Inflammatory macrophage treated with lipopolysaccharide for 4 hours (primary cell): ENCODE measurements at regions not wholly inside any gene's neighbourhood (a gene's known extent, or its start where the extent isn't known, plus 50 kb on each side); places are given as distances from the start of the nearest gene placed in this dataset.
"Not testable (repeated sequence)": the region's sequence is repeated elsewhere in the genome, so short reads cannot be mapped to it uniquely, and the experiment has no call there.

Experiments
- DNase-seq: peaks from one replicate; pipeline ENCODE4 v3.0.0-alpha.2; 2020

DNA sequence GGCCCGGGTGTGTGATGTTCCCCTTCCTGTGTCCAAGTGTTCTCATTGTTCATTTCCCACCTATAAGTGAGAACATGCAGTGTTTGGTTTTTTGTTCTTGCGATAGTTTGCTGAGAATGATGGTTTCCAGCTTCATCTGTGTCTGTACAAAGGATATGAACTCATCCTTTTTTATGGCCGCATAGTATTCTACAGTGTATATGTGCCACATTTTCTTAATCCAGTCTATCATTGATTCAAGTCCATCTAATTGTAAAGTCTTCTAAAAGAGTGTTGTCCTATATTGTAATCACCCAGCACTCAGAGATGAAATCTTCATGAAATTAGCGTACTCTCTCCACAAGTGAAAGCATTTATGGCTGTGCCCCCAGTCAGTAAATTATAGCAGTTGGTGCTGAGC is 1096.6 kb downstream of the UQCRFS1 start:
- not testable (repeated sequence) for DNase-seq

DNA sequence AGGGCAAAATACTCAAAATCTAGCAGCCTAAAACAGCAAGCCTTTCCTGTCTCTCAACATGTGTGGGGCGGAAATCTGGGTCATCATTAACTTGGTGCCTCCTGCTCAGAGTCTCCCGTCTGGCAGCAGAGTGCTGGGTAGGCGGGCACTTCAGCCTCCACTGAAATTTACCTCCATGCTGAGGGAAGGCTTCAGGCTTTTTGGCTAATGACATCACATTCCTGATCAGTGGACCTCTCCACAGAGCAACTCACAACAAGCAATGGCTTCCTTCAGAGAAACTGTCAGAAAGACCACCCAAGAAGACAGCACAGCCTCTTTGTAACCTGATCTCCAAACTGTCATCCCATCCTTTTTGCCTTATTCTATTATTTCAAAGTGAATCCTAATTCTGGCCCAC is 1109.0 kb downstream of the UQCRFS1 start:
- DNase-seq, result no peak

DNA sequence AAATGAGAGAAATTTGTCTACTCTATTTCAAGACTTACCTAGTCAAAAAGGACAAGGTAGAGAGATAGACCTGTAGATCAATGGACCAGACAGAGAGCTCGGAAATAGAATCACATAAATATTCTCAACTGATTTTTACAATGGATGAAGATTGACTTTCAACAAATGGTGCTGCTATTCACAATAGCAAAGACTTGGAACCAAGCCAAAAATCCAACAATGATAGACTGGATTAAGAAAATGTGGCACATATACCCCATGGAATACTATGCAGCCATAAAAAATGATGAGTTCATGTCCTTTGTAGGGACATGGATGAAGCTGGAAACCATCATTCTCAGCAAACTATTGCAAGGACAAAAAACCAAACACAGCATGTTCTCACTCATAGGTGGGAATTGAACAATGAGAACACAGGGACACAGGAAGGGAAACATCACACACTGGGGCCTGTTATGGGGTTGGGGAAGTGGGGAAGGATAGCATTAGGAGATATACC is 1128.2 kb downstream of the UQCRFS1 start:
- not testable (repeated sequence) for DNase-seq

DNA sequence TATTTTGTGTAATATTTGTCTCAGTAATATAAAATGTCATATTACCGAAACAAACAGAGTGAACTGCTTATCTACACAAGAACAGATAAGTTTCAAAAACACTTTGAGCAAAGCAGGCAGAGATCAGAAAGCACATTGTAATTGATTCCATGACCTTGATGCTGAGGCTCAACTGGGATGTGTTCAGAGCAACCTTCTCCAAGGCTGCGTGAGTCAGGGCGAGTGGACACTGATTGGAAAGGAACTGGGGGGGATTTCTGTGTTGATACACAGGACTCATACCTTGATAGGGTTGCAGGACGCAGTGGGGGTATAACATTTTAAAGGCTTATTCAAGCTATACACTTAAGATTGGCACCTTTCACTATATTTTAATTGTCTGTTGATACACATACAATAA is 1136.3 kb downstream of the UQCRFS1 start:
- DNase-seq, result no peak

DNA sequence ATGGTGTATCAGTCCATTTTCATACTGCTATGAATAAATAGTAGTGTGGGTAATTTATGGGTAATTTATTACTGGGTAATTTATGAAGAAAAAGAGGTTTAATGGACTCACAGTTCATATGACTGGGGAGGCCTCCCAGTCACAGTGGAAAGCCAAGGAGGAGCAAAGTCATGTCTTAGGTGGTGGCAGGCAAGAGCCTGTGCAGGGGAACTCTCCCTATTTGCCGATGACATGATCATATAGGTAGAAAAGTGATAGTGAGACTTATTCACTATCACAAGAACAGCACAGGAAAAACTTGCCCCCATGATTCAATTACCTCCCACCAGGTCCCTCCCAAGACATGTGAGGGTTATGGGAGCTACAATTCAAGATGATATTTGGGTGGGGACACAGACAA is 1137.7 kb downstream of the UQCRFS1 start:
- no peak for DNase-seq

DNA sequence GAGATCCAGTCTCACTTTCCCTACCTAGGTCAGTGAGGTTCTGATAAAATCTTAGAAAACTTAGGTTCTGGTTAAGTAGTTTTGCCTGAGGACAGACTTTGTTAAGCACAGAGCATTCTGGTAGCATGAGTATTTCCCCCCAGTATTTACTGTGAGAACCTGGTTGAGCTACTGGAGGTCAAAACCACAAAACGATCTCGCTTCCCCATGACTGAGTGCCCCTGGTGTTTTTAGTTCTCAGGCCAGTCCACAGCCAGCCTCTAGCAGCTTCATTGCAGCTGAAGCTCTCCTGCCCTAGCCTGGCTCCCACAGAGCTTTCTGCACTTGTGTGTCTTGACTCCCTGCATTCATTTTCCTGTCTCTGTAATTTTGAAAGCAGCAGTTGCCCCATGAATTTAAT is 1138.2 kb downstream of the UQCRFS1 start:
- DNase-seq, result no peak

DNA sequence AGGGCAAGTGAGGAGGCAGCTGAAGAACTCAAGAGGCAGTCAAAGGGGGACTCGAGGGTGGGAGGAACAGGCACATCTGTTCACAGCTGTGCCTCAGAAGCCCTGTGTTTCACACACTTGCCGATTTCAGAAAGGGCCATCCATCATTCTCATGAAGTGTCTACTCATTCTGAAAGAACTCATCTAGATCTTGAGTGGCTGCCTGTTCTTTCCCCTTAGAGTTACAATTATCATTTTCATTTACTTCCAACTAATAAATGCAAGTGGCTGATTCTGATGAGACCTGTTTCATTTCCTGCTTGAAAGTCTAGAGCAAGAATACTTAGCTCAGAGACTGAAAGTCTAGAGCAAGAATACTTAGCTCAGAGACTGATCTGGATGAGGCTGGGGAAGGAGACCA is 1145.1 kb downstream of the UQCRFS1 start:
- no peak for DNase-seq

DNA sequence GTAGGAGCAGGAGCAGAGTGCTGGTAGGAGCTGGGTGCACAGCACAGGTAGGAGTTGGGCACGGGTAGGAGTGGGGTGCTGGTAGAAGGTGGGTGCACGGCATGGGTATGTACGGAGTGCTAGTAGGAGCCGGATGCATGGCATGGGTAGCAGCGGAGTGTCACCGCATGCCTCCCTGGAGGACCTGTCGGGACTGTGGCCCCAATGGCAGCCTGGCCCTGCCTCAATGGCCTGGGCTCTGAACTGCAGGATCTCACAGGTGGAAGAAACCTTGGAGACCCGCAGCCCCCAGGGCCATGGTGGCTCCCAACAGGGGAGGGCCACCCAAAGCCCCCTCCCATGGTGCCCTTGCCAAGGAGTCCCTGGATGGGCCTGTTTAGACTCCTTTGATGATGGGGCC is 1146.0 kb downstream of the UQCRFS1 start:
- no peak for DNase-seq

DNA sequence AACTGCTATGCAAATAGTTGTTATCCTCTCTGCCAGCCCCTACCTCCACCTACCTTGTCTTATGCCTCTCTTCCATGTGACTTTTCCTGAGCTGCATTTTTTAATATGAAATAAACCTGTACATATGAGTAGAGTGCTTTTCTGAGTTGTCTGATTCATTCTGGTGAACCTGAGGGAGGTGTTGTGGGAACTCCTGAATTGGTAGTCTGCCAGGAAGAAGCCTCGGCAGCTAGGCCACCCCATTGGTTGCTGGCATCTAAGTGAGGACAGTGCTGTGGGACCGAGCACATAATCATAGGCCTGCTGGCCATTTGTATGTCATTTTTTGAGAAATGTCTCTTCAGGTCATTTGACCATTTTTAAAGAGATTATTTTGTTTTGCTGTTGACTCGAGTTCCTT is 1146.8 kb downstream of the UQCRFS1 start:
- DNase-seq, result no peak

DNA sequence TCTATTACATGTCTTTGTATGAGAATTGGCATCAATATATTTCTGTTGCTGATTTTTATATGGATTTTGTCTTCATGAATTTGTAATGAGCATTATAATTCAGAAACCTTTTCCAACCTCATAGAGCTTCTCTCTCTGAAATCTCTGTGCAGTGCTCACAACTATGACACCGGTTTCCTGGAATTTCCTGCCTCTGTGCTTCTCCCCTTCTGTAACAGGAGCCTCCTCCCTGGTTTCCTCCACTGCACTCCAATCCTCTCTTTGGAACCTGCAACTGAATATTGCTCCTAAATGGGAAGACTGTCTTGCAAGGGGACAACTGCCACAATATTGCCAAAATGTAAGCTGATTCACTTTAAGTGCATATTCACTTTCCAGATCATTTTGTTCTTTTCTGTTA is 1147.9 kb downstream of the UQCRFS1 start:
- no peak for DNase-seq

DNA sequence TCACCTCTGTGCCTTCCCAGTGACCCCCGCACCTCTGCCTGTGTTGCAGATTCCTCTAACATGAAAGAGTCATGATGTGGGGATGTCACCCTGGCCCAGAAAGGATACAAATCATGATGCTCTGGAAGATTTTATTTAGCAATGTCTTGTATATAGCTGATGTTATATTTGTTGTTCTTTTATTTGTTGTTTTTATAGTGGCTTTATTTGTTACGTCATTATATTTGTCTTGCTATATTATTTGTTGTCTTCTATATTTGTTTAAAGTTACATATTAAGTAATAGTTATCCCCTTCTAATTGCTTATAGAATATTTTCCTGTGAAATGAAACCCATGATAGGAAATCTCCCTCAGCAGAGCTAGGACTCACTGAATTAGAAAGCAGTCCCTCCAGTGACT is 1149.2 kb downstream of the UQCRFS1 start:
- DNase-seq, result no peak

DNA sequence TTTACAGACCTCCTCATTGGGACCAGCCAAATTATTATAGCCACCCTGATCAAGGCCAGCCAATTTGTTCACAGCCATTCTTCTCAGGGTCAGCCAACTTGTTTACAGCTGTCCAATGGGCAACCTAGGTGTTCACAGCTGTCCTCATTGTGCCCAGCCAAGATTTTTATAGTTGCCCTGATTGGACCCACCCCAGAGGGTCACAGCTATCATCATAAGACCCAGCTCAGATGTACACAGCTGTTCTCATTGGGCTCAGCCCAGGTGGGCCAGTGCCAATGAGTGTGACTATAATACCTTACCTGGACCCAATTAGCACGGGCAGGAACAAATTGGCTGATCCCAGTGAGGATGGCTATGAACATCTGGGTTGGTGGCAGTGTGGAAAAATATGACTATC is 1151.8 kb downstream of the UQCRFS1 start:
- DNase-seq, result no peak

DNA sequence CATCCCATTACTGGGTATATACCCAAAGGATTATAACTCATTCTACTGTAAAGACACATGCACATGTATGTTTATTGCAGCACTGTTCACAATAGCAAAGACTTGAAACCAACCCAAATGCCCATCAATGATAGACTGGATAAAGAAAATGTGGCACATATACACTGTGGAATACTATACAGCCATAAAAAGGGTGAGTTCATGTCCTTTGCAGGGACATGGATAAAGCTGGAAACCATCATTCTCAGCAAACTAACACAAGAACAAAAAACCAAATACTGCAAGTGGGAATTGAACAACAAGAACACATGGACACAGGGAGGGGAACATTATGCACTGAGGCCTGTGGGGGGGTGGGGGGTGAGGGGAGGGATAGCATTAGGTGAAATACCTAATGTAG is 1155.9 kb downstream of the UQCRFS1 start:
- not testable (repeated sequence) for DNase-seq

DNA sequence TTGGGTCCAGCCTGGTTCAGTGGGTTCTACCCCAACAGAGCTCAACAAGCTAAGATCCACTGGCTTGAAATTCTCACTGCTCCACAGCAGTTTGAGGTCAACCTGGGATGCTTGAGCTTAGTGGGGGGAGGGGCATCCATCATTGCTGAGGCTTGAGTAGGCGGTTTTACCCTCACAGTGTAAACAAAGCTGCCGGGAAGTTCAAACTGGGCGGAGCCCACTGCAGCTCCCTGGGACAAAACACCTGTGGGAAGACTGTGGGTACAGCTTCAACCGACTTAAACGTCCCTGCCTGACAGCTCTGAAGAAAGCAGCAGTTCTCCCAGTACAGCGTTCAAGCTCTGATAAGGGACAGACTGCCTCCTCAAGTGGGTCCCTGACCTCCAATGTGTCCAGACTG is 1161.9 kb downstream of the UQCRFS1 start:
- DNase-seq, result no peak

DNA sequence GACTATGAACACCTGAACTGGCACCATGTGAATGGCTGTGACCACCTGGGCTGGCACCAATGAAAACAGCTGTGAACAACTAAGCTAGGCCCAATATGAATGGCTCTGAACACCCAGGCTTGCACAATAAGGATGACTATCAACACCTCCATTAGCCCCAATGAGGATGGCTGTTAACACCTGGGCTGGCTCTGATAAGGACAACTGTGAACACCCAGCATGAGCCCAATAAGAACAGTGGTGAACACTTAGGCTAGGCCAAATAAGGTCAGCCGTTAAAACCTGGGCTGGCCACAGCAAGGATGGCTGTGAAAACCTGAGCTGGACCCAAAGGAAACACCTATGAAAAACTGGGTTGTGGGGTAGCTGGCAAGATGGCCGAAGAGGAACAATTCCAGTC is 1163.1 kb downstream of the UQCRFS1 start:
- DNase-seq, result no peak

DNA sequence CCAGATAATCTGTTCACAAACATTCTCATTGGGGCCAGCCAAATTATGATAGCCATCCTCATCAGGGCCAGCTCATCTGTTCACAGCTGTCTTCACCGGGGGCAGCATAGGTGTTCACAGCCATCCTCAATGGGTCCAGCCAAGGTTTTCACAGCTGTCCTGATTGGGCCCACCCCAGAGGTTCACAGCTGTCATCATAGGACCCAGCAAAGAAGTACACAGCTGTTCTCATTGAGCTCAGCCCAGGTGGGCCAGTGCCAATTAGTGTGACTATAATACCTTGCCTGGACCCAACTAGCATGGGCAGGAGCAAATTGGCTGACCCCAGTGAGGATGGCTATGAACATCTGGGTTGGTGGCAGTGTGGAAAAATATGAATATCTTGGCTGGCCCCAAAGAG is 1166.0 kb downstream of the UQCRFS1 start:
- no peak for DNase-seq

DNA sequence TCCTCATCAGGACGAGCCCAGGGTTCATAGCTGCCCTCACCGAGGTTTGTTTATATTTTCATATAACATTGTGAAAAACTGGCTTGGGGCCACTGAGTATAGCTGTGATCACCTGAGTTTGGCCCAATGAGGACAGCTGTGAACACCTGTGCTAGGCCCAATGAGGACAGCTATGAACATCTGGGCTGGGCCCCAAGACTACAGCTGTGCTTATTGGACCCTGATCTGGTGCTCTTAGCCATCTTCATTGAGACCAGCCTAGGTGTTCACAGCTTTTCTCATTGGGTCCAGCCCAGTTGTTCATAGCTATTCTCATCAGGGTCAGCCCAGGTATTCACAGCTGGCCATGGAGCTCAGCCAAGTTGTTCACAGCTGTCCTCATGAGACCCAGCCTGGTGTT is 1167.3 kb downstream of the UQCRFS1 start:
- no peak for DNase-seq

DNA sequence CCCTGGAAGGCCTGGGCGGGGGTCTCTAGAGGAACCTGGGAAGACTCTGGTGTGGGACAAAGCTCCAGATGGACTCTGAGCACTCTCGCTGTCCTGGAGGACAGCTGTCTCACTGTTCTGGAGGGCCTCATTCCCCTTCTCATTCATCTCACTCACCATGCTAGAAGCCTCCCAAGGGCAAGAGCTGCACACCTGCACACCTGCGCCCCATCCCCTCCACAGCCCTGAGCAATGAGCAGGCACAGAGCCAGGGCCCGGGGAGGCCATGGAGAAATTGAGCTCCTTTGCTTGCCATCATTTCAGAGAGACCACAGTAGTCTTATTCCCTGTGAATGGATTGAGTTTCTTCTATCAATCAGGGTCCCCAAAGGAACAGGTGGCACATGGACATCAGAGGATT is 1168.5 kb downstream of the UQCRFS1 start:
- no peak for DNase-seq

DNA sequence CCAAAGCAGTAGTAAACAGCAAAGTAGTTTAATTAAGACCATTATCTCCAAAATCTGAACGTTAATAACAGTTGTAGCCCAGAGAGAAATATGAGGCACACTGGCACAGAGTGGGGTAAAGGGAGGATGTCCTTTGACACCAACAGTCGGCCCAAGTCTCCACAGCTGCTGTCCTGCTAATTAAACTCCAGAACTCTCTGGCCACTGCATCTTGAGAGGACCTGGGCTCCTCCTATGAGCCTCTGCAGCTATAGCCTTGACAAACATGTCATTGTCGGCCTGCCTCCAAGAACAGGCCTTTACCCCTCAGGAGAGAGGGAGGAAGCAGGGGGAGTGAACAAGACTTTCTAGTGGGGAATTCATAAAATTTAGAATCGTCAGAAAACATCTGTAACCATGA is 1170.4 kb downstream of the UQCRFS1 start:
- DNase-seq, result no peak

DNA sequence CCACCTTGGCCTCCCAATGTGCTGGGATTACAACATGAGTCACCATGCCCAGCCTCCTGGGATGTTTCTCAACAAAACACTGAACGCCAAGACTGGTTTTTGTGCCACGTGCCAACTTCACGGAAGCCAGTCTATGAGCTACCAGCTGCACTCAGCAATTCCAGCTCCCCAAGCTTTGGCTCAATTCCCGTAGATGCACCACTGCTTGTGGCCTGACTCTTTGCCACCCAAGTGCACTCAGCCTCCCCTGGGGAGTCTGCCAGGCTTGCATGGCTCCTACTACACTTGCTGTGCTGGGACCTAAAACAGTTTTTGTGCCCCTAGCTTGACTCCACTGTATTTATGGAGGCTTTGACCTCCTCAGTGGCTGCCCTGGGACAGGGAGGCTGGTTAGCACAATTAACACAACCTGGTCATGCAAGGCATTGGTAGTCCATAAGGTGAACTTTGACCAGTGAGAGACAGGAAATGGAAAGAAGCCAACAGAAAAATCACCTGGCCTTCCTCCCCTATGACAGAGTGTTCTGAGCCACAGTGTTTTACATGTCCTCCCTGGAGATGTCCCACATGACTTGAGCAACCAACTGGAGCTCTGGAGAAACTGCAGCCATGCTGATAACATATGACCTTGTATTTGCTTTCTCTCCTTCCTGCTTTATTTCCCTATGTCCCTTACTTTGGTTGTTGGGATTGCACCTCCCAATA is 1173.1 kb downstream of the UQCRFS1 start:
- DNase-seq, result no peak

DNA sequence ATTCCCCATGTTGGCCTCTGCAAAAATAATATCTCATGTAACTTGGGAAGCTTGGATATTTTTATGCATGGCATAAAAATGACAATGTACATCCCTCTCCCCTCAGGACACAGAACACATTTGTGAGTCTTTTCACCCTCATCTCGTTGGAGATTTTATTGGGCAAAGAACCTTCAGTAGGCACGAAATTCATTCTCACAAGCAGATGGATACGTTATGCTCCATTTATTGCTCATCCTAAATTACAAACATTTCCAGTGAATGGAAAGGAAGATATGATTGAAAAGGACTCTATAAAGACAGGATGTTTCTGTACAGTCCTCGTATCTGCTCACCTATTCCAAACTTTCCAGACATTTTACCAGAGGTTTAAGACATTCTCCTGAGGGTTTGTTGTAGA is 1175.8 kb downstream of the UQCRFS1 start:
- no peak for DNase-seq

DNA sequence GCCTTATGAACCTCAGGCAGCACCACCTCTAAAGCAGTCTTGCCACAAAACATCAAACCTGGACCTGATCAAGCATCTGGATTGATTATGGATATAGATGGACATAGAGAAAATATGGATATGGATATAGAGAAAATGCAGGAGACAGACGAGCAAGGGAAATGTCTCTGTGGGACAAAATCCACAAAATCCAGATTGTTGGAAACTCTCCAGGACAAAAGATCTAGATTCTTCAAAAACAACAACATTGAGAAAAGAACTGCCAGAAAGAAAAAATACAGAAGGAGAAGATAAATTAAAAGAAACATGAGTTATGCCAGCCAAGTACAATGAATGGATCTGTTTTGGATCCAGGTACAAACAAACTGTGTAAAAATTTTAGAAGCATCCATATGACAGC is 1176.5 kb downstream of the UQCRFS1 start:
- DNase-seq, result no peak

DNA sequence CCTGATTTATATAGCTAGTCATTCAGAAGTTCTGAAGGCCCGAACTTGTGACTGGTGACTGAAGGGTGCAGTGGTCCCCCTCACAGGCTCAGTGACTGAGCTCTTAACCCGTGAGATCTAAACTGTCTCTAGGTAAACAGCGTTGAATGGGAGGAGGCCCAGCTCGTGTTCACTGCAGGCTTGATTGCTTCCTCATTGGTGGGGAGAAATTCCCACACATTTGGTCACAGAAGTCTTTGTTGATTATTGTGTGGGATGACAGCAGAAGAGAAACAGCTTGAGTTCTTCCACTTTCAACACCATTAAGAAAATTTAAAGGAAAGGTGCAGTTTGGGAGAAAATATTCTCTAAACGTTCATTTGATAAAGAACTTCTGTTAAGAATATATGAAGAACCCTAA is 1178.0 kb downstream of the UQCRFS1 start:
- DNase-seq, result no peak

DNA sequence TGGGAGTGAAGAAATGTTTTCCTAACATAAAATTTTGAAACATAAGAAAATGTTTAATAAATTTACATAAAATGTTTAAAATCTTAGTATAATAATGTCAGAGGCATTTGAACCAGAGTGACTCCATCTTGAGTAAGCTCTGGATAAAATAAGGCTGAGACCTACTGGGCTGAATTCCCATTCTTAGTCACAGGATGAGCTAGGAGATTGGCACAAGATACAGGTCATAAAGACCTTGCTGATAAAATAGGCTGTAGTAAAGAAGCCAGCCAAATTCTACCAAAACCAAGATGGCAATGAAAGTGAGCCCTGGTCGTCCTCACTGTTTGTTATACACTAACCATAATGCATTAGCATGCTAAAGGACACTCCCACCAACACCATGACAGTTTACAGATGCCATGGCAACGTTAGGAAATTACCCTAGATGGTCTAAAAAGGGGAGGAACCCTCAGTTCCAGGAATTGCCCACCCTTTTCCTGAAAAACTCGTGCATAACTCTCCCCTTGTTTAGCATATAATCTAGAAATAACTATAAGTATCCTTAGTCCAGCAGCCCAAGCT is 1184.0 kb downstream of the UQCRFS1 start:
- no peak for DNase-seq

DNA sequence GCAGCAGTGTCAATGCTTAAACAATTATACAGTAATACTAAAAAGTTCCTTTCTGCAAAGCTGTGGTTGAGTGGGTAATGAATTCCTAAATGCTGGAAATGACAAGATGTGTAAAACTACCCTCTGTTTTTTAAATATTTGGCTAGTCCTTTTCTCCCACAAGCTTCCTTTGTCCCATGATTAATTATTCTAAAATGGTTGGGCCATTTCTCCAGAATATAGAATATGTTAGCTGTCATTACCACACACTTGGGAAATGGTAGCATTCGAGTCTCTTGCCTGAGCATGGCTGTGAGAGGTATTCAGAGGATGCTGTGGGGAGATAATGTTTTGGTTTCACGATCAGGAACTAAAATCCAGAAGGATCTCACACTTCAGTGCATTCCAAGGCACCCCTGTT is 1185.8 kb downstream of the UQCRFS1 start:
- DNase-seq, result no peak
